HEK293T (cell line): ENCODE measurements at regions not wholly inside any gene's neighbourhood (a gene's known extent, or its start where the extent isn't known, plus 50 kb on each side); places are given as distances from the start of the nearest gene placed in this dataset.
"Not testable (repeated sequence)": the region's sequence is repeated elsewhere in the genome, so short reads cannot be mapped to it uniquely, and the experiment has no call there.

Experiments used
- CTCF ChIA-PET: fragments of 350-600 bp; formaldehyde crosslinking; extraction: SDS; loops from one replicate; lab custom pipeline; 2021; ENCODE audit warnings: antibody characterized with exemption, inconsistent platforms; lab: Yijun Ruan, JAX
- POLR2A ChIA-PET: fragments of 350-600 bp; formaldehyde crosslinking; extraction: SDS; loops from one replicate; lab custom pipeline; 2020; ENCODE audit warnings: antibody characterized with exemption, inconsistent platforms; lab: Yijun Ruan, JAX
- DNase-seq: peaks from one replicate; pipeline ENCODE4 v3.0.0; 2012; ENCODE audit warnings: mixed read lengths; ENCODE audit errors: extremely low spot score
- ARNT ChIP-seq: fragments of 450-650 bp; IDR thresholded peaks from 2 replicates; pipeline ENCODE4 v1.6.1; 2017; ENCODE audit warnings: mild to moderate bottlenecking
- BHLHE40 ChIP-seq: fragments of 450-650 bp; IDR thresholded peaks from 2 replicates; pipeline ENCODE4 v1.6.1; 2016; ENCODE audit warnings: mild to moderate bottlenecking, moderate library complexity, borderline replicate concordance
- CTBP1 ChIP-seq: fragments of 450-650 bp; IDR thresholded peaks from 2 replicates; pipeline ENCODE4 v1.6.1; 2016; ENCODE audit warnings: borderline replicate concordance
- ELF4 ChIP-seq: fragments of 450-650 bp; IDR thresholded peaks from 2 replicates; pipeline ENCODE4 v1.6.1; 2017; ENCODE audit warnings: antibody characterized with exemption
- FOXA1 ChIP-seq: fragments of 450-650 bp; IDR thresholded peaks from 2 replicates; pipeline ENCODE4 v1.6.1; 2016; ENCODE audit warnings: mild to moderate bottlenecking
- FOXK2 ChIP-seq: fragments of 450-650 bp; IDR thresholded peaks from 2 replicates; pipeline ENCODE4 v1.6.1; 2016; ENCODE audit warnings: mild to moderate bottlenecking
- FOXM1 ChIP-seq: fragments of 450-650 bp; IDR thresholded peaks from 2 replicates; pipeline ENCODE4 v1.6.1; 2017; ENCODE audit warnings: mild to moderate bottlenecking, borderline replicate concordance
- HDGF ChIP-seq: fragments of 450-650 bp; IDR thresholded peaks from 2 replicates; pipeline ENCODE4 v1.6.1; 2017; ENCODE audit warnings: antibody characterized with exemption, borderline replicate concordance
- L3MBTL2 ChIP-seq: fragments of 450-650 bp; conservative IDR thresholded peaks from 2 replicates; pipeline ENCODE4 v1.6.1; 2016; ENCODE audit warnings: mild to moderate bottlenecking
- LEF1 ChIP-seq: fragments of 450-650 bp; IDR thresholded peaks from 2 replicates; pipeline ENCODE4 v1.6.1; 2017; ENCODE audit warnings: mild to moderate bottlenecking, borderline replicate concordance
- NFRKB ChIP-seq: fragments of 450-650 bp; IDR thresholded peaks from 2 replicates; pipeline ENCODE4 v1.6.1; 2016; ENCODE audit warnings: mild to moderate bottlenecking, moderate library complexity
- SP1 ChIP-seq: fragments of 450-650 bp; IDR thresholded peaks from 2 replicates; pipeline ENCODE4 v1.6.1; 2017
- SUZ12 ChIP-seq: fragments of 450-650 bp; IDR thresholded peaks from 2 replicates; pipeline ENCODE4 v1.6.1; 2016; ENCODE audit warnings: mild to moderate bottlenecking
- TARDBP ChIP-seq: fragments of 450-650 bp; IDR thresholded peaks from 2 replicates; pipeline ENCODE4 v1.6.1; 2016
- ZNF384 ChIP-seq: fragments of 450-650 bp; IDR thresholded peaks from 2 replicates; pipeline ENCODE4 v1.6.1; 2016
- TF ChIP-seq, protein P1 (sequence below): fragments of 450-650 bp; IDR thresholded peaks from 2 replicates; pipeline ENCODE4 v1.6.1; 2016

DNA sequence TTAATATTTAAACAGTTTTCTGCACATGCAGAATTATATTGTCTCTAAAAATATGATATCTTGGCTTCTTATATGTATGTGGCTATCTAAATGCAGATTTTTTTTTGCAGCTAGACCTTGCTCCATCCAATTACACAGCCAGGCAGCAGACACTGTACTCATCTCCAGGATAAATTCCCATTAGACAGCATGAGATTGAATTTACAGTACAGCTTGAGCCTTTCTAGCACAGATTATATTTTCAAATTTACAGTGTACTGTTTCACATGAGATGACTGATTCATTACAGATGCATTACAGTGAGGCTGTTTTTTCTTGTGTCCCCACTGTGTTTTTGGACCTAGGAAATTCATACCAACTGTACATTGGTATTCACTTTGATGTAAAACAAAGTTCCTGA lies 134.9 kb downstream of the OTOL1 start:
- no peak for TF ChIP-seq HDGF
- TF ChIP-seq FOXK2 = no peak
- no peak for TF ChIP-seq SP1
- no peak for TF ChIP-seq FOXA1
- no peak for TF ChIP-seq ZNF384
- no peak for TF ChIP-seq BHLHE40
- TF ChIP-seq SUZ12 = no peak
- no peak for TF ChIP-seq ARNT
- TF ChIP-seq LEF1 = no peak
- TF ChIP-seq L3MBTL2 = no peak
- TF ChIP-seq NFRKB = no peak
- no peak for TF ChIP-seq ELF4
- no peak for TF ChIP-seq FOXM1
- TF ChIP-seq, protein P1, sequence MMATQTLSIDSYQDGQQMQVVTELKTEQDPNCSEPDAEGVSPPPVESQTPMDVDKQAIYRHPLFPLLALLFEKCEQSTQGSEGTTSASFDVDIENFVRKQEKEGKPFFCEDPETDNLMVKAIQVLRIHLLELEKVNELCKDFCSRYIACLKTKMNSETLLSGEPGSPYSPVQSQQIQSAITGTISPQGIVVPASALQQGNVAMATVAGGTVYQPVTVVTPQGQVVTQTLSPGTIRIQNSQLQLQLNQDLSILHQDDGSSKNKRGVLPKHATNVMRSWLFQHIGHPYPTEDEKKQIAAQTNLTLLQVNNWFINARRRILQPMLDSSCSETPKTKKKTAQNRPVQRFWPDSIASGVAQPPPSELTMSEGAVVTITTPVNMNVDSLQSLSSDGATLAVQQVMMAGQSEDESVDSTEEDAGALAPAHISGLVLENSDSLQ = no peak
- no peak for TF ChIP-seq TARDBP
- no peak for TF ChIP-seq CTBP1
- no peak for DNase-seq
- ChIA-PET POLR2A (no interaction called here), CTCF (no interaction called here)

DNA sequence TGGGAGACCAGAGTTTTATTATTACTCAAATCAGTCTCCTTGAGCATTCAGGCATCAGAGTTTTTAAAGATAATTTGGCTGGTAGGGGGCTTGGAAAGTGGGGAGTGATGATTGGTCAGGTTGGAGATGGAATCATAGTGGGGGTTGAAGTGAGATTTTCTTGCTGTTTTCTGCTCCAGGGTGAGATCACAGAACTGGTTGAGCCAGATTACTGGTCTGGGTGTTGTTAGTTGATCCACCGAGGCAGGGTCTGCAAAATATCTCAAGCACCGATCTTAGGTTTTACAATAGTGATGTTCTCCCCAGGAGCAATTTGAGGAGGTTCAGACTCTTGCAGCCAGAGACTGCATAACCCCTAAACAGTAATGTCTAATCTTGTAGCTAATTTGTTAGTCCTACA lies 141.0 kb downstream of the OTOL1 start:
- ChIA-PET POLR2A (no interaction called here), CTCF (no interaction called here)
- TF ChIP-seq HDGF = no peak
- TF ChIP-seq, protein P1 = no peak
- TF ChIP-seq LEF1 = no peak
- no peak for TF ChIP-seq NFRKB
- no peak for TF ChIP-seq ARNT
- TF ChIP-seq SUZ12 = no peak
- TF ChIP-seq BHLHE40 = no peak
- TF ChIP-seq SP1 = no peak
- no peak for TF ChIP-seq FOXK2
- DNase-seq = no peak

DNA sequence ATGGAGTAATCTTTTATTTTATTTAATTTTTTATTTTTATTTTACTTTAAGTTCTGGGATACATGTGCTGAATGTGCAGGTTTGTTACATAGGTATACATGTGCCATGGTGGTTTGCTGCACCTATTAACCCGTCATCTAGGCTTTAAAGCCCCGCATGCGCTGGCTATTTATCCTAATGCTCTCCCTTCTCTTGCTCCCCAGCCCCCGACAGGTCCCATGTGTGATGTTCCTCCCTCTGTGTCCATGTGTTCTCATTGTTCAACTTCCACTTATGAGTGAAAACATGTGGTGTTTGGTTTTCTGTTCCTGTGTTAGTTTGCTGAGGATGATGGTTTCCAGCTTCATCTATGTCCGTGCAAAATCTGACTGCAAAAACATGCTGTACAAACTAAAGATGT lies 142.5 kb downstream of the OTOL1 start:
- POLR2A ChIA-PET, CTCF ChIA-PET: not testable (repeated sequence)

DNA sequence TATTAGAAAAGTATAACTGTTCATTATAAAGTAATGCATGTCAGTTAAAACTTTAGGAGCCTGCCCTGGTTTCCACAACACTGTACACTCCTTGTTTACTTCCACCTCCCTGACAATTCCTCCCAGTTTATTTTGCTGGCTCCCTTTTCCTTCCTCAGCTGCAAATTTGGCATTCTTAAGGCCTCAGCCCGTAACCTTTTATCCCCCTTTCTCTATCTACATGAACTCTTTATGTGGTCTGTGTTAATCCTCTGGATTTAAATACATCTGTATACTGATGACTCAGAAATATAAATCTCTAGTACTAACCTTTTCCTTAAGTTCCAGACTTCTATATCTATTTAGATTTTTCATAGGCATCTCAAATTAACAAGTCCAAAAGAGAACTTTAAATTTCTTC lies 143.6 kb downstream of the OTOL1 start:
- POLR2A ChIA-PET = no interaction called here
- TF ChIP-seq NFRKB = no peak
- TF ChIP-seq ARNT = no peak
- TF ChIP-seq BHLHE40 = no peak
- TF ChIP-seq CTBP1 = no peak
- TF ChIP-seq L3MBTL2 = no peak
- TF ChIP-seq LEF1 = no peak
- TF ChIP-seq ELF4 = no peak
- no peak for TF ChIP-seq SP1
- no peak for TF ChIP-seq SUZ12
- CTCF ChIA-PET = no interaction called here
- no peak for DNase-seq

More for the DNA sequence above, 142.5 kb downstream of the OTOL1 start:
- DNase-seq = not testable (repeated sequence)

DNA sequence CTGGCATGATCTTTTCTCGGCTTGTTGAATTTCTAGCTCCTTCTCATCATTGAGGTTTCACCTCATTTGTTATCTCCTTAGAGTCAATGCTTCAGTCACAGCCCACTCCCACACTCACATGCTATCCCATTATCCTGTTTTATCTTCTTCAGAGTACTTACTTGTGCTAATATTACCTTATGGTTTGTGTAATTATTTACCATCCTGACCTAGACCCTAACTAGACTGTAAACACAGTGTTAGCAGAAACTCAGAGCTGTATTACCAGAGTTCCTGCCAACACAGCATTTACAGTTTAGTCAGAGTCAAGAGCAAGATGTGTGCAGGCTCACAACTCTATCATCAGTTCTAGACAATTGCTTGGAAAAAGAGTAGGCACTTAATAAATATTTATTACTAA lies 144.7 kb downstream of the OTOL1 start:
- no peak for TF ChIP-seq L3MBTL2
- TF ChIP-seq CTBP1 = no peak
- no peak for TF ChIP-seq LEF1
- TF ChIP-seq, protein P1 = no peak
- no peak for TF ChIP-seq FOXA1
- TF ChIP-seq NFRKB = no peak
- no peak for TF ChIP-seq TARDBP
- TF ChIP-seq FOXK2 = no peak
- TF ChIP-seq BHLHE40 = no peak
- TF ChIP-seq SUZ12 = no peak
- no peak for TF ChIP-seq SP1
- no peak for TF ChIP-seq ELF4
- no peak for TF ChIP-seq ARNT
- TF ChIP-seq HDGF = no peak
- TF ChIP-seq FOXM1 = no peak
- TF ChIP-seq ZNF384 = no peak
- ChIA-PET CTCF (no interaction called here), POLR2A (no interaction called here)
- no peak for DNase-seq

DNA sequence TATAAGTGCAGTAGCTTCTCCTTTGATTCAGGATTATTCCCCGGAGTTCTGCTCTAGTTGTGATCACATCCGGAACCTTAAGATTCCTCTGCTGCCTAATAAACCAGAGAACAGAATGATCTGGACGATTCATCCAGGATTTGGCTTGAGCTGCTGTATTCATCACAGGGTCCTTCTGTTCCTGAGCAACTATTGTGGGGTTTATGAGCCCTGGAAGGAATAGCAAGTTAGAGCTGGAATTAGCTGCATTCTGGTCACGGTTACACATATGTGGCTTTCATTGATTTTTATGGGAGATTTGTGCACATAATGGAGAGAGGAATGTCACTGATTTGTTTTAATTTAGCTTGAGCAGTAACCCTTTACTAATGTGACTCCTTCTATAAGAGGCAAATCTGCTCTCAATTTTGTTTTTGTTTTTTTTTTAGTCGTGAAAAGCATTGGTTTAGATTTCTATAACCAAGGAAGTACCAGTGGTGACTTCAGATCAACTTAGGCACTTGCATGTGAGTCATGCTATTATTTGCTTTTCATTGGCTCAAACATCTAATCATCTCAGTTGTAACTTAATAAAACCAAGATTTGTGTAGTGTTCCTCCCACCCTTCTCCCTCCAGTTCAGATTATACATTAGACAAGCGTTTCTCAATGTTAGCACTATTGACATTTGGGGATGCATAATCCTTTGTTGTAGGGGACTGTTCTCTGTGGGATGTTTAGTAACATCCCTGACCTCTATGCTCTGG lies 148.5 kb downstream of the OTOL1 start:
- no peak for TF ChIP-seq FOXK2
- no peak for TF ChIP-seq ZNF384
- POLR2A ChIA-PET = no interaction called here
- CTCF ChIA-PET = no interaction called here
- DNase-seq = no peak

DNA sequence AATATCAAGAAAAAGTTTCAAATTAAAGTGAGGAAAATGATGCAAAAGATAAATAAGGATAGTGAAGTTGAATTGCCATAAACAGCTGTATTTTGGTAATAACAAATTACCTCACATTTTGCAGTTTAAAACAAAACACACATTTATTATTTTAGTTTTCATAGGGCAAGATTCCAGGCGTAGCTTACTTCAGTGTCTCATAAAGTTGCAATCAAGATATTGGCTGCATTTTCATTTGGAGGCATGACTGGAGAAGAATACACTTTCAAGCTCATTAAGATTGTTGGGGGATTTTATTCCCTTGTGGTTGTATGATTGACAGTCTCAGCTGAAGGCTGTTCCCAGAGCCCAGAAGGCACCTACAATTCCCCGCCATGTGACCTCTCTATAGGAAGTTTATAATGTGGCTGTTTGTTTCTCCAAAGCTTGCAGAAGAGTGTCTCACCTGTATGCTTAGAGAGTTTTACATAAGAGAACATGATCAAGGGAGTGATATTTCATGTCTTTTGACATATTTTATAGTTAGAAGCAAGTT lies 151.4 kb downstream of the OTOL1 start:
- ChIA-PET POLR2A (no interaction called here), CTCF (no interaction called here)
- TF ChIP-seq, protein P1 = peak; percentile 40; the same call in 1 of the 2 replicates
- TF ChIP-seq FOXM1 = no peak
- DNase-seq = no peak
